Pulmonary artery endothelial cell (primary cell): ENCODE measurements at regions not wholly inside any gene's neighbourhood (a gene's known extent, or its start where the extent isn't known, plus 50 kb on each side); places are given as distances from the start of the nearest gene placed in this dataset.
A peak's percentile ranks its signal among the peaks of the same experiment; 100 is the strongest.
"Not testable (repeated sequence)": the region's sequence is repeated elsewhere in the genome, so short reads cannot be mapped to it uniquely, and the experiment has no call there.

Experiments
- DNase-seq: peaks from one replicate; pipeline ENCODE4 v3.0.0-alpha.2; 2011; ENCODE audit warnings: low read depth, low spot score

DNA sequence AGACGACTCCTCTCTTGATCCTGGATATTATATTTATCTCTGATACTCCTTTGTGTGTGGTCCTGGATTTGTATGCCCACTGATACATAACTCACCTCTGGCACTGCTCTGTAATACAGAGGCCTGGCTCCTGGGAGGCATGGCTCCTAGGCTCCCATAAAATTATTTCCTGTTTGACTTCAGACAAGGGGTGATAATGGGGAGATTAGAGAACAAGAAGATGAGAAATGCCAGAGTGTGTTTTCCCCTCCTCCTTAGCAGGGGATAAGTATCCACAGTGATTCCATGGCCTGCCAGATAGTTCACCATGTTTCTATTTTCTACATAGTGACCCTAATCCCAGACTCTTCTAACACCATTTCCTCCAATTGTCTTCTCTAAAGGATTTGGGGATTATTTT lies 165.7 kb upstream of the PLSCR5 start:
- DNase-seq: no peak

DNA sequence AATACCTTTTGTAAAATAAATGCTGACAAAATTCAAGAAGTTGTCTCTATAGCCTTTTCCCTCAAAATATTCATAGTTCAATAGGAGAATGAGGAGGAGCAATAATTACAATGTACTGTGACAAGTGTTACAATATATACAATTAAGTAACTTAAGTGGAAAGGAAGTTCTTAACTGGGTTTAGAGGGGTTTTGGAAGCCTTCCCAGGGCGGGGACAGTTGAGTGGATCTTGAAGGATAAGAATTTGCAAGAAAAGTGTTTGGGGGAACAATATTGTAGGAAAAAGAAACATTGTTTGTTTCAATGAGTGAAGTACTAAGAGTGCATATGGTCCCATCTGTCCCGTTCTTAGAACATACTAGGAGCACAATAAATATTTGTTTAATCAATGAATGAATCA lies 165.2 kb upstream of the PLSCR5 start:
- DNase-seq: no peak

DNA sequence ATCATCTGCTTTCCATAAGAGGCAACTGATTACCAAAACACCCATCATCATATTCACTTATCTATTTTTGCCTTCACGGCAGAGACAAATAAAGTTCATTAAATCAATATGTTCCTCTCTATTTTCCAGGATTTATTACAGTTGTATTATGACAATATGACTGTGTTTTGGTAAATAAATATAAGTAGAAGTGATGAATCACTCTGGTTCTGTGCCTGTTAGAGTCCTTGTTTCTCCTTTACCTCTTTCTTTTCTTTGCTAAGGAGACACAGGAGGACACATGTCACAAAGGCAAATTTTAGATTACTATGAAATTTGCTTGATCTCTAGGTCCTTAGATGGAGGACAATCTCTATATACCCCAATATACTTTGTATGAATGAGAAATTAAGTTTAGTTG lies 152.6 kb upstream of the PLSCR5 start:
- DNase-seq: no peak

DNA sequence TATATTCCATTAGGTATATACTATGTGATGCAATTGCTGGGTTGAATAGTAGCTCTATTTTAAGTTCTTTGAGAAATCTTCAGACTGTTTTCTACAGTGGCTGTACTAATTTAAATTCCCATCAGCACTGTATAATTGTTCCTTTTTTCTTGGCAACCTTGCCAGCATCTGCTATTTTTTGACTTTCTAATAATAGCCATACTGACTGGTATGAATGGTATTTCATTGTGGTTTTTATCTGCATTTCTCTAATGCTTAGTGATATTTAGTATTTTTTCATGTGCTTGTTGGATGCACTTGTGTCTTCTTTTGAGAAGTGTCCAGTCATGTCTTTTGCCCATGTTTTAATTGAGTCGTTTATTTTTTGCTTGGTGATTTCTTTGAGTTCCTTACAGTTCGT lies 145.1 kb upstream of the PLSCR5 start:
- DNase-seq: no peak

DNA sequence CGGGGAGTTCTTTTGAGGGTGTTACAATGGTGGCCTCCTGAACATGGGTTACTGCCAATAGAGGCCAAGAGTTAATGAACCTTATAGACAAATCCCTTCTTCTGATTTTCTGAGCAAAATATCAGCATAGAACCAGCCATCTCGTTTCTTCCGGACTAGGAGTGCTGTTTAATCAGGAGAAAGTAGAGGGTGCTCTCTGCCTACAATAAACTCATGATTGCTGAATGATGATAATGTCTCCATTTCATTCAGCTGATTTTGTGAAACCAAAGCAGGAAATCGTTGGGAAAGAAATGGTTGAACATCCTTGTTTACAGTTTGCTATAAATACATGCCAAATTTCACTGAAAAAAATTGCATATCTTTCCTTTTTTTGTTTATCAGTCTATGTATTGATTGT lies 142.8 kb upstream of the PLSCR5 start:
- DNase-seq: no peak

DNA sequence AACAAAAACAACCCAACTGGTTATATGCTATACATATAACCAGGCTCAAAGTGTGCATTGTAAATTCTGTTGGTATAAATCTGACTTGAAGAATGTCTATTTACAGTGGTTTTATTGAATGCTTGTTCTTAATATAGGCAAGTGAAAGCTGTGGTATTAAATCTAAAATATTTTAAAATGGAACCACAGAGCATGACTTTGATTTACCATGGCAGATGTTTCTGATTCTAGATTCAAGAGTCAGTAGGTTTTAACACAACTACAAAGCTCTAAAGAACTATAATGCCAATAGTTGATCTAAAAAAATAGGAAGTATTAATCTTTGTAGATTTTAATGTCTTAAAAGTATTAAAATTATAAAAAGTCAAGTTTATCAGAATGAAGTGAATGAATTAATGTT lies 141.9 kb upstream of the PLSCR5 start:
- no peak for DNase-seq

DNA sequence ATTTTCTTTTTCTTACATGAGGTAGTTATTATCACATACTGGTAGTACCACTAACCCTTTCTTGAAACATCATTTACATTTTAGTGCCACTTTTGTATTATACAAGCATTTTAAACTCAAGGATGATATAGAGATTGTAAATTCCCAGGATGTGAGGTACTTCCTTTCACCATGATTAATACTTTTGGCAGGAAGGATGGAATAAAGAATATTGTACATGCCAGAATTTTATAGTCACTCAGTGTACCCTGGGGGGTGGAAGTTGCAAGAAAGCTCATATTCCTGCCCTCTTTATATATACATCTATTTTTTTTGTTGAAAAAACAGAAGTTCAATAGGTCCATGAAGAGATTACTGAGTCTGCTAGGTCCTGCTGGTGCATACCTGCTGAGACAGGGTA lies 141.0 kb upstream of the PLSCR5 start:
- peak; percentile 46 for DNase-seq

DNA sequence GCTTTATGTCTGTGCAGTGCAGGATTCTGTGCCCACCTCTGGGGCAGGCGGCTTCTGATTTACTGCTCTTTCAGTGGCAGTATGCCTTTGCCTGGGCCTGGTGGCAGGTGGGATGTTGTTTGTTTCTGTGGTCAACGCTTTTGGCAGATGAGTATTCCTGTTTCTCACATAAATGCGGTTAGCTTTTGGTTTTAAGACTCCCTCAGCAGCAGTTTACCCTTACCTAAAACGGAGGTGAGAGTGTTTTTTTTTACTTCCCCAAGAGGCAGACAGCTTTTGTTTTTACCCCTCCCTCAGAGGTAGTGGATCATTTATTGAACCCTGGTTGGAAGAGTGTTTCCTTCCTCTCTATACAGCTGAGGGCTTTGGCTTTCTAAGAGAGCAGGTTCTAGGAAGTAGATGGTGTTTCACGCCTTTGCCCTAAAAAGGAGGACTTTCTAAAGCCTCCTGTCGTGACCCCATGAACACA lies 134.1 kb upstream of the PLSCR5 start:
- no peak for DNase-seq

DNA sequence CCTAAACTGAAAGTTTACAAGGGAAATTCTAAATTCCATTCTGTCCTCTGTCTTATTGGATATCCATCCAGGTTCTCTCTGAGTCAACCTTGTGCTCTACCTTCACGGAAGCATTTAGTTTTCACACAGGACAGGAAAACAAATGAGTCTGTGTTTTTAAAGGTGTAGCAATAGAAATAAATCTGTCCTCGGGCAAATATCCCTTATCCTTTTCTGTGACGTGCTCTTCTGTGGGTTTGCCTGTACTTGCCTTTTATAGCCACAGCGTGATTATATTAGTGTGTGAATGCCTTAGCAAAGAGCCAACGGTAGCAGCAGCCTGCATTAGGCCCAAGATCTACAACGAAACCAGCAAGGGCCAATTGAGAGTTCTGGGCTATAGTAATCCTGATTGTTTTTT lies 127.2 kb upstream of the PLSCR5 start:
- no peak for DNase-seq

DNA sequence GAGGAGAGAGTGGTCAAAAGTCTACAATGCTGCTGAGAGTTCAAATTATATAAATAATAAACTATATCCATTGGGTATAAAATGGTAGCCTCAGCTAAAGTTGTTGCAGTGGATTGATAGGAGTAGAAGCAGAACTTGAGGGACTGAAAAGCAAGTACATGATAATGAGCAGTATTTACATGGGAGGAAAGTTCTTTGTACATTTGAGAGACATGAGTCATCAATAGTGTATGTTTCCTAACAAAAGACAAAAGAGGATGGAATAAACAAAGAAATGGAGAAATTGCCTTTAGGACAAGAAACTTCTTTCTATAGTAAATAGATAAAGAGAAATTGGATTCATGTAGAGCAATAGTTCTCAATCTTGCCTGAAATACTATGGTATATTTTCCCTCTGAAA lies 110.0 kb upstream of the PLSCR5 start:
- no peak for DNase-seq

DNA sequence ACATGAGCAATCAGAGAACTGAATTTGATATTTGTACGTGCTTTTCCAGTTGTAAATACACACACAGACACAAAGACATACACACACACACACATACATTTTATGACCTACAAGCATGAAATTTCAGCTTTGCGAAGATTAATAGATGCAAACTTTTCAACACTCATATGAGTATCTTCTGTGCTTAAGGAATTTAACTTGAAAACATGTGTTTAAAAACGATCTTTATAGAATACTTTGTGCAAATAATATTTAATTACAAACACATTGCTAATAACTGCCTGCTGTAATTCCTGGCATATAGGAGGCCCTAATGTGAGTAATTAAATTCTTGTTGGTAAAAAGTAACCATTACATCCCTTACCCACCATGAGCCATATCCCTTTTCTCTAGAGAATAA lies 107.7 kb upstream of the PLSCR5 start:
- no peak for DNase-seq

DNA sequence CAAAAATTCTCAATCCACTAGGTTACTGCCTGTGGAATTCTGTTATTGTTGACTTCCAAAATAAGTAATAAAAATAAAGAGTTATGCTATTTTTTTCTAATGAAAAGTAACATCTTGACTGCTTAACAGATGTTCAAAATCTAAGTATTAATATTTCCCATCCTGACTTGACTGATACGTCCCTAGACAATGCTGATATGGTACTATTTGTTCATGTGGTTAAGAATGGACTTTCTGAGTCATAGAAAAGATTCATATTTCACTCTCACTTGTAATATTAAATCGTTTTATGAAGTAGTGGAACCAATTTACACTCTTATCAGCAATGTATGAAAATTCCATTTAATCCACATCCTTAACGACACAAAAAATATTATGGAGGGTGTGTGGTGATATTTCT lies 104.8 kb upstream of the PLSCR5 start:
- DNase-seq: no peak

DNA sequence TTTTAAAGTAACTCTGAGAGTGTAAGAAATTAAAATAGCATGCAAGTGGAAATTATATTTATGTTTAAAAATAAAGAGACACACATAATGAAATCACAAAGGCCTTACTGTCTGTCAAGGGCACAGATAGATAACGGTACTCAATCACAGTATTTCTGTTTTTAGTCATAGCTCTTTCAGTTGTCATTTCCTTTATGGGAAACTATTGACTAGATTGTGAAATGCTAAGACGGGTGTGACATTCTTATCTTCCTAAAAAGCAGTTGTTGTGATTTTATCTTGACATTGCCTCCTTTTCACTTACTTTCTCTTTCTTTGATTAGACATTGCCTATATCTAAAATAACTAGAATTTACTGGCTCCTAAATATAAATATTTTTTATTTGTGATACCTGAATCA lies 100.1 kb upstream of the PLSCR5 start:
- no peak for DNase-seq

DNA sequence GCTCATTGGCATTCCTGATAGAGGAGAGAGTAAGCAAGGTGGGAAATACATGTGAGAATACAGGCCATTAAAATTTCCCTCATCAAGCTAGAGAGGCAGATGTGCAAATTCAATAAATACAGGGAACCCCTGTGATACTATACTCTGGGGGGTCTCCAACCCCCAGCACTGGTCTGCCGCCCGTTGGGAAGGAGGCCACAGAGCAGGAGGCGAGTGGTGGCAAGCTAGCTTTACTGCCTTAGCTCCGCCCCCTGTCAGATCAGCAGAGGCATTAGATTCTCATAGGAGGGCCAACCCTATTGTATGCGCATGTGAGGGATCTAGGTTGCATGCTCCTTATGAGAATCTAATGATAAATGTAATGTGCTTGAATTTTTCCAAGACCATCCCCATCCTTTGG lies 97.1 kb upstream of the PLSCR5 start:
- DNase-seq: no peak

DNA sequence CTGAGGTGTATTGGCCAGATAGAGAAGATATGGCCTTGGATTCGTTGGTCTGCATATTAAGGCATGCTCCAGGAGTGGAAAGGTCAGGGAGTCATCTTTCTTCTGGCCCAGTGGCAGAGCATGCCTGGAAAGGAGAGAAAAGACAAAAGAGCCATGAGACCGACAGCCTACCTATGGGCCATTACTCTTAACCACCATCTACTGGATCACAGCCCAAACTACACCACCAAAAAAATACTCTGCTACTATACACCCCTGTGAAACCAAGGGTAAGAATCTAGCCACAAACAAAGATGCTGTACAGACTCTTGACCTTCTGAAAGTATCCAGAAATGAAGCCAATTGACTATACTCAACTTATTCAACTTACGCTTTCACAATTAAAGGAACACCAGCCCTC lies 96.1 kb upstream of the PLSCR5 start:
- no peak for DNase-seq

DNA sequence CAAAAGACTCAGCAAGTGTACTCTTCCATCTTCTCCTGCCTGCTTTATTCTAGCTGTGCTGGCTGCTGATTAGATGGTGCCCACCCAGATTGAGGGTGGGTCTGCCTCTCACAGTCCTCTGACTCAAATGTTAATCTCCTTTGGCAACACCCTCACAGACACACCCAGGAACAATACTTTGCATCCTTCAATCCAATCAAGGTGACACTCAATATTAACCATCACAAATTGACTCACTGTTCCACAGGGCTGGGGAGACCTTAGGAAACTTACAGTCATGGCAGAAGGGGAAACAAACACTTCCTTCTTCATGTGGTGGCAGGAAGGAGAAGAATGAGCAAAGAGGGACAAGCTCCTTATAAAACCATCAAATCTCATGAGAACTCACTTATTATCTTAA lies 94.9 kb upstream of the PLSCR5 start:
- not testable (repeated sequence) for DNase-seq

DNA sequence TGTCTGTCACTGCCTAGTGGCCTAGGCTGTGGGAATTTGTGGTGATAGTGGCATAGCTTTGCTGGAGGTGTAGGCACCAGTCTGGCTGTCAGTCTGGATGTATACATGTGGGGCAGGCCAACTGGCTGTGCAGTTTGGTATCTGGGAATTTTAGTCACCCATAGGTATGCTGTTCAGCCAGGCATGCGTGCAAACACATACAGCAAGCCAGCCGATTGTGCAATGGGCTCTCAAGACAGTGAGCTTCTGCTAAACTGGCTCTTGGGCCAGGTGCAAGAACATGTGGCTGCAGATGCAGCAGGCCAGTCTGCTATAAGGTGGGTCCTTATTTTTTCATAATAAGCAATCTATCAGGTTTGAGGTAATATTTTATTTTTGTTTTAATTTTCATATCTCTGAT lies 87.1 kb upstream of the PLSCR5 start:
- no peak for DNase-seq

DNA sequence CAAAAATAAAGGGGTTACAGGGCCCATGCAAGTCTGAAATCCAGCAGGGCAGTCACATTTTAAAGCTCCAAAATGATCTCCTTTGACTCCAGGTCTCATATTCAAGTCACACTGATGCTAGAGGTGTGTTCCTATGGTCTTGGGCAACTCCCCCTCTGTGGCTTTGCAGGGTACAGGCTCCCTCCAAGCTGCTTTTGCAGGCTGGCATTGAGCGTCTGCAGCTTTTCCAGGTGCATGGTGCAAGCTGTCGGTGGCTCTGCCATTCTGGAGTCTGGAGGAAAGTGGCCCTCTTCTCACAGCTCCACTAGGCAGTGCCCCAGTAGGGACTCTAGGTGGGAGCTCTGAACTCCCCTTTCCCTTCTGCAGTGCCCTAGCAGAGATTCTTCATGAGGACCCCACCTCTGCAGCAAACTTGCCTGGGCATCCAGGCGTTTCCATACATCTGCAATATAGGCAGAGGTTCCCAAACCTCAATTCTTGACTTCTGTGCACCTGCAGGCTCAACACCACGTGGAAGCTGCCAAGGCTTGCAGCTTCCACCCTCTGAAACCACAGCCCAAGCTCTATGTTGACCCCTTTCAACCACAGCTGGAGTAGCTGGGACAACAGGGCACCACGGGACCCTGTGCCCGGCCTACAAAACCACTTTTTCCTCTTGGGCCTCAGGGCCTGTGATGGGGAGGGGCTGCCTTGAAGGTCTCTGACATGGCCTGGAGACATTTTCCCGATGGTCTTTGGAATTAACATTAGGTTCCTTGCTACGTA lies 80.1 kb upstream of the PLSCR5 start:
- no peak for DNase-seq

DNA sequence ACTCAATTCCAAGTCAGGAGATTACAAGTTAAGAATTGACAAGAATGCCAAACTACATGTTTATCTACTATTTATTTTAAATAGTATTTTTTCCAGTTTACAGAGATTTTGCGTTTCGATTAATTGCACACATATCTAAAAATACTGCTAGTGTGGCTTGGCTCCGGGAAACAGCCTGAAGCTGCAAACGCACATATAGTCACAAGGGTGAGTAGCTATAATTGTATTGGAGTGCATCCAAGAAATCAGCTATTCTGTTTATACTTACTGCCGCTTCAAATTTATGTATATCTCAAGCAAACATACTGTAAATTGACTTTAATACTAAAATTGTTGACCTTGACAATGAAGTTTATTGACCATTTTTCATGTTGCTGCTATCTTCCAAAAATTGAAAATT lies 77.0 kb upstream of the PLSCR5 start:
- DNase-seq: no peak

DNA sequence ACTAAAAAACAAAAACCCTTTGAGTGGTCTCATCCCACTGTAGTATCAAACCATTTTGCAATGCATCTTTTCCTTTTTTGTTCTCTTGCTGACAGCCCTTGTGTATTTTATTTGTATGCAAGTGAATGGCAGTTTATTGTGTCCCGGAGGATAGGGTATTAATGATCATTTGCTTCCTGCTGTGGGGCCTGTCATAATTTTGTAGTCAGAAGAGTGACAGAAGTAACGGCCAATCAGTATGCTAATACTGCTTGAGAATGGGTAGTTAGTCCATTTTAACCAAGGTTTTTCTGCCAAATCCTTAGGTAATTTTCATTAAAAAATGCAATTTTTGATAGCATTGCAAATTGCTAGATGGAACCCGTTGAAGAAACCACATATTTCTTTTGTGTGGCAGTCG lies 75.5 kb upstream of the PLSCR5 start:
- DNase-seq: no peak

DNA sequence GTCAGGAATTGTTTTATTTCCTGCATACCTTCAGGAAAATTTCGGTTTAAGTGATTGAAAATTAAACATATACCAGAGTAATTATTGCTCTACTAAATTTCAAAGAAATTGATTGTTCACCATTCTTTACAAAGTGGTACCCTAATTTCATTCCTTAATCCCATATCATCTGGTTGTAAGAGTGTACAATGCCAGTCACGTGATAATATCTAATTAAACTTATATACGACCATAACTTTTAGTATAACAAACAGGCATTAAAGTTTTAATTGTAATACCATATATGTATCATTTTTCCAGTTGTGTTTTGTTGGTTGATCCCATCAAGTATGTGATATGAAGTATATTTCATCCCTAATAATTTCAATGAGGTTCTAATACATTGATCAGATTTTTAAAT lies 74.8 kb upstream of the PLSCR5 start:
- no peak for DNase-seq

DNA sequence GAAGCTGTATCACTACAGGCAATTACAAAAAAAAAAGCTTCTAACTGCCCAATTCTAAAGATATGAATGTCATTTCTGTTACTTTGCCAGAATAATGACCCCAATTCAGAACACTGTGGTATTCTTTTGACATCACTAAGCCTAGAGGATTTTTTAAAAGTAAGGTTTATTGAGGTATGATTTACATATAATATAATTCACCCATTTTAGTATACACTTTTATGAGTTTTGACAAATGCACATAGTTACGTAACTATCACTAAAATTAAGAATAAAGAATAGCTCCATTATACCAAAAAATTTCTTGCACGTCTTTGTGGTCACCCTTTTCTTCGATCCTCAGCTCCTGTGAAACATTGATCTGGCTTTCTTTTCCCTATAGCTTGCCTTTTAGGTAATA lies 74.0 kb upstream of the PLSCR5 start:
- DNase-seq: no peak

DNA sequence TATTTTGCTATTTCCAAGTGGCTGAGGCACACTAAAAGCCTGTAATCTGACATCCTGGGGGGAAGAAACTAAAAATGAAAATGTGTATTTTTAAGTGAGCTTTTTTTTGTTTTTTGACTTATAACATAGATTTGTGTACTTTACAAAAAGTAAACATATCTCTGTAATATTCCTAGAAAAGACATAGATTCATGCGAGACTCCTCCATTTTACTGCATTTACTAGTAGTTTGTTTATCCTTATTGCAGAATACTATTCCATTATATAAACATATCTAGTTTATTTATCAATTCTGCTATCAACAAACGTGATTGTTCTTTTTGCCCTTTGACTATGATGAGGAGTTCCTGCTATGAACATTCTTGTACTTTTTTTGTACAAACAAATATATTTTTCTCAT lies 67.8 kb upstream of the PLSCR5 start:
- DNase-seq: no peak

DNA sequence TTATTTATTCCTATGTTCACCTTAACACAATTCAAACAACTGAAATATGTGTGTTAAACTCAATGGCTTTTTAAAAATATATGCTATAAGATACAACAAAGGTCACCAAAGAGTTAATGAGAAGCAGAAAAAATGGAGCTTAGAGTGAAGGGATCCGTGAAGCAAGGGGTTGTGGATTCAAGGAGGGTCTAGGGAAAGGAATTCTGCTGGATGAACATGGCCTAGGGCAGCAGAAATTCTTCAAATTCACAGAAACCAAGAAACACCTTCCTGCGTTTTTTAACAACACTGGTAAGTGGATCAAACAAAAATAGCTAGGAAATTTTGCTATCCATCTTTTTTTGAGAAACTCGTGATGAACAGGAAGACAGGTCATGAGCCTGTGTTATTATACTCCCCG lies 59.3 kb upstream of the PLSCR5 start:
- DNase-seq: no peak
